Esophagus muscularis mucosa (tissue), 4 donors: ENCODE measurements at regions not wholly inside any gene's neighbourhood (a gene's known extent, or its start where the extent isn't known, plus 50 kb on each side); places are given as distances from the start of the nearest gene placed in this dataset.
"Not testable (repeated sequence)": the region's sequence is repeated elsewhere in the genome, so short reads cannot be mapped to it uniquely, and the experiment has no call there.

Experiments used
- DNase-seq: peaks from one replicate; pipeline ENCODE4 v3.0.0-alpha.2; 2017; ENCODE audit errors: extremely low spot score
- H3K27ac ChIP-seq, 4 donors: fragments of 200-600 bp; sonication (generic); replicated peaks in 1 of 4; 1 replicate in 3 of 4; 2 replicates in 1 of 4; pipeline ENCODE4 v1.5.1; 2016 to 2019; ENCODE audit warnings: mild to moderate bottlenecking in 1 of 4
- H3K27me3 ChIP-seq, 4 donors: fragments of 200-600 bp; sonication (generic); one replicate each; pipeline versions ENCODE4 v1.5.1 to v1.6.0; 2016 to 2019
- H3K36me3 ChIP-seq, 4 donors: fragments of 200-600 bp; sonication (generic); one replicate each; pipeline ENCODE4 v1.5.1; 2016 to 2019
- H3K4me1 ChIP-seq, 4 donors: fragments of 200-600 bp; sonication (generic); one replicate each; pipeline ENCODE4 v1.5.1; 2016 to 2019
- H3K4me3 ChIP-seq, 4 donors: fragments of 200-600 bp; sonication (generic); 1 replicate in 2 of 4; 2 replicates in 2 of 4; pipeline ENCODE4 v1.5.1; 2016 to 2019; ENCODE audit warnings: mild to moderate bottlenecking in 4 of 4, moderate library complexity in 1 of 4
- H3K9me3 ChIP-seq, 4 donors: fragments of 200-600 bp; sonication (generic); 1 replicate in 3 of 4; 2 replicates in 1 of 4; pipeline ENCODE4 v1.5.1; 2016 to 2019
- EP300 ChIP-seq: sonication (generic); formaldehyde crosslinking; IDR thresholded peaks from one replicate; pipeline ENCODE4 v1.6.1; 2017; ENCODE audit warnings: antibody characterized with exemption
- POLR2A ChIP-seq: fragments of 450-650 bp; IDR thresholded peaks from one replicate; pipeline ENCODE4 v1.6.1; 2017; ENCODE audit warnings: antibody characterized with exemption, moderate library complexity, mild to moderate bottlenecking, low read depth
- POLR2AphosphoS5 ChIP-seq, 2 donors: sonication (generic); formaldehyde crosslinking; IDR thresholded peaks; one replicate each; pipeline ENCODE4 v1.6.1; 2017; ENCODE audit warnings: antibody characterized with exemption in 2 of 2
- WGBS: methylation state at CpG from one replicate; pipeline ENCODE4 v1.1.5; 2018; 5-methylcytosine and 5-hydroxymethylcytosine counted together
- intact Hi-C: fragments of 100-400 bp; cut with DNase I; formaldehyde crosslinking; loops from one replicate; pipeline ENCODE4 v1.15.1; 2023
- TF ChIP-seq, protein P1 (sequence below), 3 experiments: fragments of 200-600 bp in 2 of 3; fragments of 450-650 bp in 1 of 3; sonication (generic) in 2 of 3; IDR thresholded peaks; one replicate each; pipeline ENCODE4 v1.5.1; 2017 to 2019; ENCODE audit warnings: antibody characterized with exemption in 3 of 3, mild to moderate bottlenecking in 2 of 3, moderate library complexity in 1 of 3

- H3K9me3 ChIP-seq, result no peaks in the 10 kb centered on the region
- WGBS, result 88% methylated on average over 3 of the region's 3 CpGs
- no peaks in the 10 kb centered on the region for H3K36me3 ChIP-seq
- TF ChIP-seq POLR2A (no peak), EP300 (no peak), POLR2AphosphoS5 (IDR thresholded peaks at IDR 0.05) (no peak)
- TF ChIP-seq, protein P1, sequence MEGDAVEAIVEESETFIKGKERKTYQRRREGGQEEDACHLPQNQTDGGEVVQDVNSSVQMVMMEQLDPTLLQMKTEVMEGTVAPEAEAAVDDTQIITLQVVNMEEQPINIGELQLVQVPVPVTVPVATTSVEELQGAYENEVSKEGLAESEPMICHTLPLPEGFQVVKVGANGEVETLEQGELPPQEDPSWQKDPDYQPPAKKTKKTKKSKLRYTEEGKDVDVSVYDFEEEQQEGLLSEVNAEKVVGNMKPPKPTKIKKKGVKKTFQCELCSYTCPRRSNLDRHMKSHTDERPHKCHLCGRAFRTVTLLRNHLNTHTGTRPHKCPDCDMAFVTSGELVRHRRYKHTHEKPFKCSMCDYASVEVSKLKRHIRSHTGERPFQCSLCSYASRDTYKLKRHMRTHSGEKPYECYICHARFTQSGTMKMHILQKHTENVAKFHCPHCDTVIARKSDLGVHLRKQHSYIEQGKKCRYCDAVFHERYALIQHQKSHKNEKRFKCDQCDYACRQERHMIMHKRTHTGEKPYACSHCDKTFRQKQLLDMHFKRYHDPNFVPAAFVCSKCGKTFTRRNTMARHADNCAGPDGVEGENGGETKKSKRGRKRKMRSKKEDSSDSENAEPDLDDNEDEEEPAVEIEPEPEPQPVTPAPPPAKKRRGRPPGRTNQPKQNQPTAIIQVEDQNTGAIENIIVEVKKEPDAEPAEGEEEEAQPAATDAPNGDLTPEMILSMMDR (IDR thresholded peaks at IDR 0.05), result no peak
- H3K4me1 ChIP-seq, result no peaks in the 10 kb centered on the region
- H3K27me3 ChIP-seq, result no peaks in the 10 kb centered on the region
- H3K4me3 ChIP-seq, result no peak overlapping the region
- intact Hi-C loops, result no loop called here
- no peak for DNase-seq
- H3K27ac ChIP-seq, result no peak overlapping the region
Measured at GRCh38 chr6:16020259-16020658, 108.6 kb upstream of the MYLIP start.

DNA sequence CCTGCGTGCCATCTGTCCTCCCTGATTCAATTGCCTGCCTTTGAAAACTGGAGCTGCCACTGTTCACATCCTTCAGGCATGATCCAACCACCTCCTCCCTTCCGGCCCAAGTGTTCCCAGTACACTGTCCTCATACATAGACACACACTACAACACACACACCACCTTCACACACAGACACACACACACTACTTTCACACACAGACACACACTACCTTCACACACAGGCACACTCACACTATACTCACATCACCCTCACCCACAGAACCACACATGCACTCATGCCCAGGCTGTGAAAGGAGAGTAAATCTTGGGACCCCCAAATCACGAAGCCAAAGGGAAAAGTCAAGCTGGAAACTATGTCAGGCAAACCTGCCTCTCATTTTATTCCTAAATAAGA, 109.4 kb upstream of the MYLIP start:
- WGBS, result 94% methylated on average over 3 of the region's 3 CpGs

DNA sequence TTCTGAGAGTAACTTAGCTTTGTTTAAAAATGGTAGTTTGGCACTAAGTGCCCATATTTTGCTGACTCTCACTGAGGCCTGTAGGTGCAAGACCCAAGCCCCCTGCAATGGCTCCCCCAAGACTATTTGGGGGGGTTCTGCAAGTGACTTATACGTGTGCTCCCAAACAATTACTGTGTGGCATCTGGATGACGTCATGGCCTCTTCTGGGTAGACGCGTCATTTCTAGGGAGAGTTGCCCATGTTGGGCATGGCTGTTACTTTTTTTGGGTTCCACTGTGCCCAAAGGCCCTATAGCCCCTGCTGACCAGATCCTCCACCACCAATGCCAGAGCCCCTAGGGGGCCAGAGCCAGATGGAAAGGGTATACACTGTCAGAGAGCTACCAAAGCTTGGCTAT, 110.3 kb upstream of the MYLIP start:
- no peaks in the 10 kb centered on the region for H3K9me3 ChIP-seq
- H3K36me3 ChIP-seq, result no peaks in the 10 kb centered on the region
- intact Hi-C loops, result no loop called here
- 94% methylated on average over 4 of the region's 4 CpGs for WGBS
- H3K4me3 ChIP-seq, result no peak overlapping the region
- H3K4me1 ChIP-seq, result no peaks in the 10 kb centered on the region
- no peaks in the 10 kb centered on the region for H3K27me3 ChIP-seq
- TF ChIP-seq, protein P1 (IDR thresholded peaks at IDR 0.05), result no peak
- TF ChIP-seq POLR2AphosphoS5 (IDR thresholded peaks at IDR 0.05), result no peak
- no peak for TF ChIP-seq POLR2A
- TF ChIP-seq EP300, result no peak
- H3K27ac ChIP-seq, result no peak overlapping the region
- no peak for DNase-seq

More for the DNA sequence above, 109.4 kb upstream of the MYLIP start:
- no peak overlapping the region for H3K27ac ChIP-seq
- TF ChIP-seq POLR2AphosphoS5 (IDR thresholded peaks at IDR 0.05) (no peak), POLR2A (no peak), EP300 (no peak)
- TF ChIP-seq, protein P1 (IDR thresholded peaks at IDR 0.05), result no peak
- no peaks in the 10 kb centered on the region for H3K27me3 ChIP-seq
- intact Hi-C loops, result no loop called here
- no peaks in the 10 kb centered on the region for H3K4me1 ChIP-seq
- no peaks in the 10 kb centered on the region for H3K9me3 ChIP-seq
- no peak overlapping the region for H3K4me3 ChIP-seq
- no peak for DNase-seq
- H3K36me3 ChIP-seq, result no peaks in the 10 kb centered on the region

DNA sequence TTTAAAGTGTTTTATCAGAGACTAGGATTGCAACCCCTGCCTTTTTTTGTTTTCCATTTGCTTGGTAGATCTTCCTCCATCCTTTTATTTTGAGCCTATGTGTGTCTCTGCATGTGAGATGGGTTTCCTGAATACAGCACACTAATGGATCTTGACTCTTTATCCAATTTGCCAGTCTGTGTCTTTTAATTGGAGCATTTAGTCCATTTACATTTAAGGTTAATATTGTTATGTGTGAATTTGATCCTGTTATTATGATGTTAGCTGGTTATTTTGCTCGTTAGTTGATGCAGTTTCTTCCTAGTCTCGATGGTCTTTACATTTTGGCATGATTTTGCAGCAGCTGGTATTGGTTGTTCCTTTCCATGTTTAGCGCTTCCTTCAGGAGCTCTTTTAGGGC, 114.6 kb upstream of the MYLIP start:
- DNase-seq, H3K36me3 ChIP-seq, H3K27ac ChIP-seq, H3K27me3 ChIP-seq, H3K4me1 ChIP-seq, intact Hi-C loops, H3K4me3 ChIP-seq, H3K9me3 ChIP-seq: not testable (repeated sequence)
- 90% methylated on average over 3 of the region's 3 CpGs for WGBS

DNA sequence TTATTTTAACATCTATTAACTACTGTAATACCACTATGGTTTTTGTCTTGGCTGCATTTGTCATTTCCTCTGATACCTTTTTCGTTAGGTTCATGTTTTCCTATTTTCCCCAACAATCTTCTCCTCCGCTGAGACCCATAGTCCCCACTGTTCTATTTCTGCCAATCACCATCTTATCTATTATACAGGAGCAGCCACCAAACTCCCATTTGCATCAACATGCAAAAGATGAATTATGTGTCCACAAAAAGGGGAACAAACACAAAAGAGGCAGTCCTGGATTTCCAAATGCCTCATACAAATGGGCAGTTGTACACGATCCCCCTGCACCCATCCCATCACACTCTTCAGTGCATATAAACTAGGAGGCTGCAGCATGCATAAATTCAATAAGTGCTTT, 121.7 kb upstream of the MYLIP start:
- Histone ChIP-seq H3K36me3 (no peaks in the 10 kb centered on the region), H3K27ac (no peak overlapping the region), H3K27me3 (no peaks in the 10 kb centered on the region), H3K4me1 (no peaks in the 10 kb centered on the region), H3K9me3 (no peaks in the 10 kb centered on the region), H3K4me3 (no peak overlapping the region)
- no peak for DNase-seq
- intact Hi-C loops, result no loop called here
- 69% methylated on average over 3 of the region's 3 CpGs for WGBS
- TF ChIP-seq POLR2AphosphoS5 (IDR thresholded peaks at IDR 0.05) (no peak), EP300 (no peak), POLR2A (no peak)
- TF ChIP-seq, protein P1 (IDR thresholded peaks at IDR 0.05), result no peak
